BE2C (cell line): ENCODE measurements at regions not wholly inside any gene's neighbourhood (a gene's known extent, or its start where the extent isn't known, plus 50 kb on each side); places are given as distances from the start of the nearest gene placed in this dataset.

Source experiments
- DNase-seq: peaks from one replicate; pipeline ENCODE4 v3.0.0-alpha.2; 2020
- H3K27me3 ChIP-seq: fragments of 250-450 bp; sonication (Bioruptor Pico); 2 replicates; pipeline ENCODE4 v1.5.1; 2020; ENCODE audit warnings: mild to moderate bottlenecking
- H3K36me3 ChIP-seq: fragments of 250-450 bp; sonication (Bioruptor Pico); 2 replicates; pipeline ENCODE4 v1.5.1; 2020; ENCODE audit warnings: mild to moderate bottlenecking
- H3K4me1 ChIP-seq: fragments of 250-450 bp; sonication (Bioruptor Pico); 2 replicates; pipeline ENCODE4 v1.5.1; 2020
- H3K4me3 ChIP-seq: 2 replicates; pipeline ENCODE4 v1.5.1; 2011; ENCODE audit warnings: low read depth, low read length
- H3K9me3 ChIP-seq: fragments of 250-450 bp; sonication (Bioruptor Pico); 2 replicates; pipeline ENCODE4 v1.5.1; 2020
- TF ChIP-seq, protein P1 (sequence below): IDR thresholded peaks from 2 replicates; pipeline ENCODE4 v1.5.1; 2012; ENCODE audit warnings: mild to moderate bottlenecking, low read depth, low read length

DNA sequence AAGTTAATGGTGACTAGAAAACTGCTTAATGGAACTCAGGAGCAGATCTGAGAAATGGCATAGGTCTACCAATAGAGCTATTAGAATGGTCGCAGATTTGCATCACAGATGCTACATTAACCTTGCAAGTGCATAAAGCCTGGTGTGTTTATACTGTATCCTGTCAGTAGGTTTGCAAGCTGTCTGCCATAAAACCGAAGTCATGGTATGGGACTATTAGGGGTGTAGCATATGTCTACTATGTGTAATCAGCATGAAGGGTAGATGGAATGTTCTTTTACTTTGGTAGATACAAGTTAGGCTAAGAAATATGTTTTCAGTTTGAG lies 574.2 kb upstream of the ADGRL2 start:
- no peak for DNase-seq
- H3K36me3 ChIP-seq: no peaks in the 10 kb centered on the region
- H3K9me3 ChIP-seq: no peaks in the 10 kb centered on the region
- H3K4me3 ChIP-seq: no peak overlapping the region
- H3K27me3 ChIP-seq: no peaks in the 10 kb centered on the region
- TF ChIP-seq, protein P1, sequence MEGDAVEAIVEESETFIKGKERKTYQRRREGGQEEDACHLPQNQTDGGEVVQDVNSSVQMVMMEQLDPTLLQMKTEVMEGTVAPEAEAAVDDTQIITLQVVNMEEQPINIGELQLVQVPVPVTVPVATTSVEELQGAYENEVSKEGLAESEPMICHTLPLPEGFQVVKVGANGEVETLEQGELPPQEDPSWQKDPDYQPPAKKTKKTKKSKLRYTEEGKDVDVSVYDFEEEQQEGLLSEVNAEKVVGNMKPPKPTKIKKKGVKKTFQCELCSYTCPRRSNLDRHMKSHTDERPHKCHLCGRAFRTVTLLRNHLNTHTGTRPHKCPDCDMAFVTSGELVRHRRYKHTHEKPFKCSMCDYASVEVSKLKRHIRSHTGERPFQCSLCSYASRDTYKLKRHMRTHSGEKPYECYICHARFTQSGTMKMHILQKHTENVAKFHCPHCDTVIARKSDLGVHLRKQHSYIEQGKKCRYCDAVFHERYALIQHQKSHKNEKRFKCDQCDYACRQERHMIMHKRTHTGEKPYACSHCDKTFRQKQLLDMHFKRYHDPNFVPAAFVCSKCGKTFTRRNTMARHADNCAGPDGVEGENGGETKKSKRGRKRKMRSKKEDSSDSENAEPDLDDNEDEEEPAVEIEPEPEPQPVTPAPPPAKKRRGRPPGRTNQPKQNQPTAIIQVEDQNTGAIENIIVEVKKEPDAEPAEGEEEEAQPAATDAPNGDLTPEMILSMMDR: no peak
- H3K4me1 ChIP-seq: no peaks in the 10 kb centered on the region; the same call in 1 of the 2 replicates

DNA sequence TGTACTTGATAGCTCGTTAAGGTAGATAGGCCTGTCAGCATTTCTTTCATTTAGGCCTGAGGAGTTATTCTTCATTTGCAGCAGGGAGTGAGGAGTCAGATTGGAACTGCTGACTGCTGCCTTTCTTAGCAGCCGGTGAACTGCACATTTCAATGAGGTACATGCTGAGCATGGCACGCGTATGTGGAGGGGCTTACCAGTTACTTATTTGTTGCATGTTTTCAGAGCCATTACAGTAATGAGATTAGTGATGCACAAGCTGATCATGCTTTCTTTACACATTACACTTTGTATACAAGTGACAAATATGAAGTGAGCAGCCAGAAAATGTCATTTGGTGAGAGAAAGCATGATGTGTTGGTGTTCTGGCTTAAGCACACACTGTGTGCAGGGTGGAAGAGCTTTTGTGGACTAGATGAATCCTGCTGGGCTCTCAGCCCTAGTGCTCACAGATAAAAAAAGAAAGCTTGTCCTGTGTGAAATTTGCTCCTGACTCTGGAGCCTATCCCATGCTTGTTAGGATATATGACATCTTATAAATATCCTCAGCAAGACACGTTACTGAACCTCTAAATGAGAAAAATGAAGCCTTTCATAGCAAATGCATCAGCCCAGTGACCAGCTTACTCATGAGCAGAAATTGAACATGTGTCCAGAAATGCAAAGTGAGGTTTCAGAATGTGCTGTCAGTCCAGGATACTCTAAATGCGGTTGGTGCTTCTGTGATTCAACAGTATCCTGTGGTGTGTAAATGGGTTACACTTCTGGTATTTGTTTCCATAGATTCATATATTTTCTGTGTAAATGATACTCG lies 574.7 kb upstream of the ADGRL2 start:
- Histone ChIP-seq H3K4me1 (no peaks in the 10 kb centered on the region; the same call in 1 of the 2 replicates), H3K4me3 (no peak overlapping the region), H3K27me3 (no peaks in the 10 kb centered on the region), H3K36me3 (no peaks in the 10 kb centered on the region), H3K9me3 (no peaks in the 10 kb centered on the region)
- TF ChIP-seq, protein P1: no peak
- no peak for DNase-seq

DNA sequence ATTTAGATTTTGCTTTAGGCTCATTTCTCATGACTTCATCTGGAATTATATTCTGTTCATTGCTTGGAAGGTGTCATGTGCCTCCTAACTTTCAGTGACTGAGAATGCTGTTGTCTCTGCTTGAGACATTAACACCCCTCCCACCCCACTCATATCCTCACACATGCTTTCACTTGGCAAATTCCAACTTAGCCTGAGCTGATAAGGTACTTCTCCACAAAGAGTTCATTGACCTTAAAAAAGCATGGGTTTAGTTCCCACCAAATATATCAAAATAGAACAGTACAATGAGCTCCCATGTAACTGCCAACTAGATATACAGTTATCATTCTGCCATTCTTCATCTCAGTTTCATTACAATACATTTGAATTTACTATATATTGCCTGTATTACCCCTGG lies 576.5 kb upstream of the ADGRL2 start:
- TF ChIP-seq, protein P1: no peak
- no peak for DNase-seq
- Histone ChIP-seq H3K4me3 (no peak overlapping the region), H3K36me3 (no peaks in the 10 kb centered on the region), H3K9me3 (no peaks in the 10 kb centered on the region), H3K4me1 (no peaks in the 10 kb centered on the region; the same call in 1 of the 2 replicates), H3K27me3 (no peaks in the 10 kb centered on the region)

DNA sequence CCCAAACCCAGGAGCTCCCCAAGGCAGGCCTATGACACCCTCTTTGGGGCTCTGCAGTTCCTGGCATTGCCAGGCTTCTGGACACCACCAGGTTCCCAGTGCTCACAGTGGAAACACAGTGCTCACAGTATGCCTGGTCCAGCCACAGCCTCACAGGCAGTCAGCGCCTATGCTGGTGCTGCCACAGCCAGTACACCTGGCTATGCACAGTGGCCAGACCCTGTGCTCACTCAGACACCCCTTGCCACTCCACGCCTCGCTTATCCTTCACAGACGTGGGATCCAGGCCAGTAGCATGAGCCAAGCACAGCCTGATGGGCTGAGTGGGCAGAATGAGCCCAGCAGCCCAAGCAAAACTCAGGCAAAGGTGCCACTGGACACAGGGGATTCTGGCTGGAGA lies 579.2 kb upstream of the ADGRL2 start:
- no peaks in the 10 kb centered on the region for H3K4me1 ChIP-seq
- H3K27me3 ChIP-seq: no peaks in the 10 kb centered on the region
- no peaks in the 10 kb centered on the region for H3K36me3 ChIP-seq
- no peak overlapping the region for H3K4me3 ChIP-seq
- DNase-seq: no peak
- no peaks in the 10 kb centered on the region for H3K9me3 ChIP-seq
- TF ChIP-seq, protein P1: no peak

DNA sequence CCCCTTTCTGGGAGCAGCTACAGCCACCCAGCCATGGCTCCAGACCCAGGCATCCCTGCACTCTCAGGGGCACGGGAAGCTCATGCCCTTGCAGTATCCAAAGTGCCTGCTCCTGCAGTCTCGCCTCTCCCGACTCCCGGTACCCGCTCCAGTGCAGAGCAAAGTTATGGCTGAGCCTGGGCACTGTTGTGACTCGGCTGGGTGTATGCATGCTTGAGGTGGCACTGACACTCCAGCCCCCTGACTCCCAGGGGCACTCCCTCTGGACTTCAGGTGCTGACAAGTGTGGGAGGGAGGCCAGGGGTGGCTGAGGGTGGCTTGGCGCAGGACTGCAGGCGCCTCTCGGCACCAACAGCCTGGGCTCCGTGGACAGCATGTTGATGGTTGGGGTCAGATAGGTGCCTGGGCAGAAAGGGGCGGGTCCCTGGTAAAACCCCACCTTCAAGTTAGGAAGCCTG lies 580.1 kb upstream of the ADGRL2 start:
- H3K4me3 ChIP-seq: no peak overlapping the region
- no peaks in the 10 kb centered on the region for H3K9me3 ChIP-seq
- no peaks in the 10 kb centered on the region for H3K4me1 ChIP-seq
- no peaks in the 10 kb centered on the region for H3K27me3 ChIP-seq
- no peaks in the 10 kb centered on the region for H3K36me3 ChIP-seq
- no peak for DNase-seq
- TF ChIP-seq, protein P1: no peak

DNA sequence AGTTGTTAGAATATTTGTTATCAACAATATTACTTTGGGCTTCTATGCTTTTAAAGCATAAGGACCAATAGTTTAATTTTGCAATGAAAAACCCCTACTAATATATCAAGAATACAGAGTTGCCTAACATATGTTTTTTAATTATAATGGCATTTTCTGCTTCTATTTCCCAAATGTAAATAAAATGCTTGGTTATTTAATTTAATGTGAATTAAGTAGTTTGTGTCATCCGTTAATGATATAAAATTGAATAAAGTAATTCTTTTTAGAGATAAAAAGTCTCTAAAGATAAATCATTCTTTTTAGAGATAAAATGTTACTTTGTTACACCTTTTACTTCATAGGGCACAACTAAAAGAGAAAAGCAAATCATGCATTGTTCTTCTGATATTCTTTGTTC lies 583.7 kb upstream of the ADGRL2 start:
- no peak for DNase-seq
- no peaks in the 10 kb centered on the region for H3K9me3 ChIP-seq

More for the DNA sequence above, 583.7 kb upstream of the ADGRL2 start:
- no peak overlapping the region for H3K4me3 ChIP-seq
- TF ChIP-seq, protein P1: no peak
- H3K36me3 ChIP-seq: no peaks in the 10 kb centered on the region
- no peaks in the 10 kb centered on the region for H3K27me3 ChIP-seq
- no peaks in the 10 kb centered on the region for H3K4me1 ChIP-seq
